NB4 (cell line): ENCODE measurements at regions not wholly inside any gene's neighbourhood (a gene's known extent, or its start where the extent isn't known, plus 50 kb on each side); places are given as distances from the start of the nearest gene placed in this dataset.

Source experiments
- CTCF ChIP-seq: IDR thresholded peaks from one replicate; pipeline ENCODE4 v1.5.1; 2012; ENCODE audit warnings: low read depth, low read length
- POLR2A ChIP-seq: IDR thresholded peaks from 2 replicates; pipeline ENCODE4 v1.6.1; 2011; ENCODE audit warnings: mild to moderate bottlenecking; ENCODE audit not compliant: insufficient read length; ENCODE audit errors: extremely low read depth

- TF ChIP-seq CTCF, result no peak
- no peak for TF ChIP-seq POLR2A
Measured at GRCh38 chr5:142501890-142502289, 177.1 kb upstream of the SPRY4 start.
